AG10803 (cell line): ENCODE measurements at regions not wholly inside any gene's neighbourhood (a gene's known extent, or its start where the extent isn't known, plus 50 kb on each side); places are given as distances from the start of the nearest gene placed in this dataset.

Source experiments
- DNase-seq: peaks from one replicate; pipeline ENCODE4 v3.0.0; 2010; ENCODE audit warnings: low read depth
- H3K4me3 ChIP-seq: 2 replicates; pipeline ENCODE4 v1.5.1; 2011; ENCODE audit warnings: mild to moderate bottlenecking, low read length, control low read depth
- TF ChIP-seq, protein P1 (sequence below): conservative IDR thresholded peaks from 2 replicates; pipeline ENCODE4 v1.5.1; 2011; ENCODE audit warnings: mild to moderate bottlenecking, low read length, control low read depth, inconsistent platforms

DNA sequence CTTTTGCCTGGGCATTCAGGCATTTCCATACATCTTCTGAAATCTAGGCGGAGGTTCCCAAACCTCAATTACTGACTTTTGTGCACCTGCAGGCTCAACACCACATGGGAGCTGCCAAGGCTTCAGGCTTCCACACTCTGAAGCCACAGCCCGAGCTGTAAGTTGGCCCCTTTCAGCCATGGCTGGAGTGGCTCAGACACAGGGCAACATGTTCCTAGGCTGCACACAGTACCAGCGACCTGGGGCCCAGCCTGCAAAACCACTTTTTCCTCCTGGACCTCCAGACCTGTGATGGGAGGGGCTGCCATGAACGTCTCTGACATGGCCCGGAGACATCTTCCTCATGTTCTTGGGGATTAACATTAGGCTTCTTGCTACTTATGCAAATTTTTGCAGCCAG is 1558.2 kb upstream of the PCDH20 start:
- DNase-seq = no peak
- TF ChIP-seq, protein P1, sequence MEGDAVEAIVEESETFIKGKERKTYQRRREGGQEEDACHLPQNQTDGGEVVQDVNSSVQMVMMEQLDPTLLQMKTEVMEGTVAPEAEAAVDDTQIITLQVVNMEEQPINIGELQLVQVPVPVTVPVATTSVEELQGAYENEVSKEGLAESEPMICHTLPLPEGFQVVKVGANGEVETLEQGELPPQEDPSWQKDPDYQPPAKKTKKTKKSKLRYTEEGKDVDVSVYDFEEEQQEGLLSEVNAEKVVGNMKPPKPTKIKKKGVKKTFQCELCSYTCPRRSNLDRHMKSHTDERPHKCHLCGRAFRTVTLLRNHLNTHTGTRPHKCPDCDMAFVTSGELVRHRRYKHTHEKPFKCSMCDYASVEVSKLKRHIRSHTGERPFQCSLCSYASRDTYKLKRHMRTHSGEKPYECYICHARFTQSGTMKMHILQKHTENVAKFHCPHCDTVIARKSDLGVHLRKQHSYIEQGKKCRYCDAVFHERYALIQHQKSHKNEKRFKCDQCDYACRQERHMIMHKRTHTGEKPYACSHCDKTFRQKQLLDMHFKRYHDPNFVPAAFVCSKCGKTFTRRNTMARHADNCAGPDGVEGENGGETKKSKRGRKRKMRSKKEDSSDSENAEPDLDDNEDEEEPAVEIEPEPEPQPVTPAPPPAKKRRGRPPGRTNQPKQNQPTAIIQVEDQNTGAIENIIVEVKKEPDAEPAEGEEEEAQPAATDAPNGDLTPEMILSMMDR = no peak
- no peak overlapping the region for H3K4me3 ChIP-seq

DNA sequence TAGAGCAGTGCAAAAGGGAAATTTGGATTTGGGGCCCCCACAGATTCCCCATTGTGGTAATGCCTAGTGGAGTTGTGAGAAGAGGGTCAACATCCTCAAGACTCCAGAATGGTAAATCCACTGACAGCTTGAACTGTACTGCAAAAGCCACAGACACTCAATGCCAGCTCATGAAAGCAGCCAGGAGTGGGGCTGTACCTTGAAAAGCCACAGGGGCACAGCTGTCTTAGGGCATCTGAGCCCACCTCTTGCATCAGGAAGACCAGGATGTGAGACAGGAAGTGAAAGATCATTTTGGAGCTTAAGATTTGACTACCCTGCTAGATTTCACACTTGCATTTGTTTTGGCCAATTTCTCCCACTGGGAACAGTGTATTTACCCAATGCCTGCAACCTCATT is 1548.9 kb upstream of the PCDH20 start:
- no peak overlapping the region for H3K4me3 ChIP-seq
- no peak for DNase-seq
- TF ChIP-seq, protein P1 = no peak

DNA sequence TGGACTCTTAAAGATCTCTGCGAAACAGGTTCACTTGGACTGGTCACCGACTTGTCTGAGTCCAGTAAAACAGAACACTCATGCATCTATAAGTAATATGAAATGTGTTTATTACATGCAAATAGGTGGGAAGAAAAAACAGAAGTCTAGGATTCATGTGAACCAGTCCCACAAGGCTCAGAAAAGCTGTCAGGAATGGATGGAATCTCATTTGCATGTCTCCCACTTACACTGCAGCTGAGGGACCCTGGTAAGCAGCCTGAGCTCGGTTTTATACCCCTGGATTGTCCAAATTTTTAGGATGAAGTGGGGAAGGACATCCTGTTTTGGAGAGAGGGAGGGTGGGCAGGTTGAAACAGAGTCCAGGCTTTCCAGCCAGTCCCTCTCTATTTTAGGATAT is 1545.1 kb upstream of the PCDH20 start:
- no peak for DNase-seq
- H3K4me3 ChIP-seq = no peak overlapping the region
- TF ChIP-seq, protein P1 = no peak

DNA sequence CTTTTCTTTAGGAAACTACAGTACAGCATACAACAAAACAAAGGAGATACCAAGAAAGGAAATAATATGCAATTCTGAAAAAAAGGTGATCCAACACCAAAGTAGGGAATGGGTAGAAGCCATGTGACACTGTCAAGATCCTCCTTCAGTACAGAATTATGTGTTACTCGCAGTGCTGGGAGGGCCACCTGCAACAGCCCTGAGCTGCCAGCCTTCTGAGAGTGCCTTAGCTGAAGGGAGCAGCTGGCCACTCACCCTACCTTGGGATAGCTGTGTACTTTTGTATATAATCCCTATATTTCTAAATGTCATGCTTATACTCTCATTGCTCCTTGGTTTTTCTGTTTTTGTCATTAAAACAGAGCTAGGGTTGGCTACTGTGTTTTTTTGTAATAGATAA is 1518.2 kb upstream of the PCDH20 start:
- TF ChIP-seq, protein P1 = no peak
- no peak overlapping the region for H3K4me3 ChIP-seq
- no peak for DNase-seq

DNA sequence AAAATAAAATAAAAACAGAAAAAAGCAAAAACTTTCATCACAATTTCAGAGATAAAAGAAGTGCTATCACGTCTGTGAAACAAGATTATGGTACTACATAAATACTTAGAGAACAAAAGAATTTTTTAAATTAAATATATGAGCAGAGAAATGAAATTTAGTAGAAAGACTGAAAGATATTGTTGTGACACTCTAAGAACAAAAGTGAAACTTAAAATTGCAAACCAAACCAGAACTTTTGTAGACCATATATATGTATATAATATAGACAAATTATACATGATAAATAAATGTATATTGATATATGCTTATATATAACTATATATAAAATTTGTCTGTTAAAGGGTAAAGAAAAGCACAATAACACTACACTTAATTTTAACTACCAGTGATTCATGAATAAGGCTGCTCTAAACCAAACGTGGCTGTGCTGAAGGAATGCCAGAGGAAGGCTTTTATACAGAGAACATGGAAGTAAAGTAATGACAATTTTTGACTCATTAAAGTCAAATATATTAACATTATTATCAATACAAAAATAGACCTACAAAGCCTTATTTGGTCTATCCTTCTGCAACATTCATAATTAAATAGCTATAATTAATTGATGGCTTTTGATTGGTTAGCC is 1516.7 kb upstream of the PCDH20 start:
- DNase-seq = no peak
- TF ChIP-seq, protein P1 = no peak

DNA sequence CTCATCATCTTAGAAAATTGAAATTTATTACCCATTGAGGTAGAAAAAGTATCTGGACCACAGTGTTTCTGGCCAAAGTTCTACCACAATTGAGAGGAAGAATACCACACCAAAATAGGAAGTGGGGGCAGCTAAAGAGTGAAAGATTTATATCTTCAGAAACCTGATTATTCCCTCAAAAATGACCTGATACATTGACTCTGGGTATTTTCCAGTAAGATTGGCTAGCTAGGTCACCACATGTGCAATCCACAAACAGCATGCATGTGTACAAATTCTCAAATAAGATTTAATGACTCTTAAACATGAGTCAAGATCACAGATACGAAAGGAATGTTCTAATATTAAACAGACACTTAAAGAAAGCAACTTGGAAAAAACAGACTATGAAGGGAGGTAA is 1516.2 kb upstream of the PCDH20 start:
- H3K4me3 ChIP-seq = no peak overlapping the region
- TF ChIP-seq, protein P1 = no peak
- peak; percentile 16 for DNase-seq

More for the DNA sequence above, 1516.7 kb upstream of the PCDH20 start:
- no peak overlapping the region for H3K4me3 ChIP-seq

DNA sequence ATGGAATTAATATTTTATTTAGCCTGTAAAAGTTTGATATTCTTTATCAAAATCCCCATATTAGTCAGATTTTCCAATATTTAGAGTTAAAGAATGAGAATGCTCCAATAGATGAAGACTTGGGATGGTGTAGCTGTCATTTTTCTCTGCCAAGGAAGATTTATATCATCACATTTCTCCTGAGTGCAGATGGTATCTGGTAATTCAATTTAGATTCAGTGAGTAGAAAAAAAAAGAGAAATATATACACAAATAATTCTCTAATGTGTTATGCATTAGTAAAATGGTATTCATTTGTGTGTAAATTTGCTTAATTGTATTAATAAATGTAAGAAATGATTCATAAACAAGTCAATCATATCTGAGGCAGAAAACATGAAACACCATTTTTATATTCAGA is 1508.7 kb upstream of the PCDH20 start:
- H3K4me3 ChIP-seq = no peak overlapping the region
- DNase-seq = no peak
- TF ChIP-seq, protein P1 = no peak
